ENCODE measurements at regions not wholly inside any gene's neighbourhood (a gene's known extent, or its start where the extent isn't known, plus 50 kb on each side); places are given as distances from the start of the nearest gene placed in this dataset.

GRCh38 chr22:44379817-44380755 is 67.3 kb upstream of the SHISAL1 start:
- no peak for FAIRE-seq
- no peaks in the 10 kb centered on the region for H3K4me1 ChIP-seq (ENCODE audit: control insufficient read depth, extremely low read depth, insufficient read depth, low read length)
- dilution Hi-C loops (cut with MboI; ENCODE audit: extremely low pct_ligation_motif_present, low sequenced_read_pairs): no loop called here
- no peak overlapping the region for H3K27ac ChIP-seq (ENCODE audit: control insufficient read depth, insufficient read depth, low read length)
- H3K9me1 ChIP-seq (ENCODE audit: control insufficient read depth, extremely low read depth, insufficient read depth, low read length): no peaks in the 10 kb centered on the region
- H3K4me2 ChIP-seq (ENCODE audit: control insufficient read depth, extremely low read depth, insufficient read depth, low read depth, low read length): no peak overlapping the region
- no peaks in the 10 kb centered on the region for H3K9me3 ChIP-seq (ENCODE audit: control insufficient read depth, low read depth, low read length)
- no peaks in the 10 kb centered on the region for H3K36me3 ChIP-seq (ENCODE audit: control insufficient read depth in 2 of 2, extremely low read depth in 1 of 2, insufficient read depth in 2 of 2, low read length in 2 of 2)
- H3K27me3 ChIP-seq (ENCODE audit: control insufficient read depth, extremely low read depth, insufficient read depth, low read length): peaks cover 16% of the 10 kb centered on the region
- no peak for DNase-seq (ENCODE audit: low read depth, low spot score)
- no peak overlapping the region for H2AFZ ChIP-seq (ENCODE audit: control insufficient read depth, low read length)
- no peak overlapping the region for H3K9ac ChIP-seq (ENCODE audit: control insufficient read depth, extremely low read depth, insufficient read depth, low read length)
- no peak overlapping the region for H3K4me3 ChIP-seq (ENCODE audit: control insufficient read depth in 2 of 3, extremely low read depth in 1 of 3, insufficient read depth in 2 of 3, low read depth in 1 of 3, low read length in 3 of 3)
- TF ChIP-seq CTCF (optimal IDR thresholded peaks at IDR 0.05 in 1 of 3, IDR thresholded peaks at IDR 0.05 in 1 of 3, conservative IDR thresholded peaks at IDR 0.05 in 1 of 3; ENCODE audit: extremely low read depth in 1 of 3, insufficient read depth in 2 of 3, low read length in 3 of 3): no peak
- TF ChIP-seq EZH2 (IDR thresholded peaks at IDR 0.05; ENCODE audit: low read length): no peak
- H4K20me1 ChIP-seq (ENCODE audit: control insufficient read depth, extremely low read depth, insufficient read depth, low read length): no peaks in the 10 kb centered on the region
- H3K79me2 ChIP-seq (ENCODE audit: control insufficient read depth, insufficient read depth, low read length): no peaks in the 10 kb centered on the region

- Histone ChIP-seq H3K4me3 (ENCODE audit: control insufficient read depth in 2 of 3, extremely low read depth in 1 of 3, insufficient read depth in 2 of 3, low read depth in 1 of 3, low read length in 3 of 3) (no peak overlapping the region), H2AFZ (ENCODE audit: control insufficient read depth, low read length) (no peak overlapping the region), H3K9me1 (ENCODE audit: control insufficient read depth, extremely low read depth, insufficient read depth, low read length) (no peaks in the 10 kb centered on the region), H4K20me1 (ENCODE audit: control insufficient read depth, extremely low read depth, insufficient read depth, low read length) (no peaks in the 10 kb centered on the region), H3K4me2 (ENCODE audit: control insufficient read depth, extremely low read depth, insufficient read depth, low read depth, low read length) (no peak overlapping the region), H3K36me3 (ENCODE audit: control insufficient read depth in 2 of 2, extremely low read depth in 1 of 2, insufficient read depth in 2 of 2, low read length in 2 of 2) (no peaks in the 10 kb centered on the region), H3K79me2 (ENCODE audit: control insufficient read depth, insufficient read depth, low read length) (no peaks in the 10 kb centered on the region), H3K4me1 (ENCODE audit: control insufficient read depth, extremely low read depth, insufficient read depth, low read length) (no peaks in the 10 kb centered on the region), H3K9me3 (ENCODE audit: control insufficient read depth, low read depth, low read length) (peaks cover 3% of the 10 kb centered on the region), H3K27me3 (ENCODE audit: control insufficient read depth, extremely low read depth, insufficient read depth, low read length) (peaks cover 8% of the 10 kb centered on the region), H3K27ac (ENCODE audit: control insufficient read depth, insufficient read depth, low read length) (no peak overlapping the region), H3K9ac (ENCODE audit: control insufficient read depth, extremely low read depth, insufficient read depth, low read length) (no peak overlapping the region)
- TF ChIP-seq CTCF (optimal IDR thresholded peaks at IDR 0.05 in 1 of 3, IDR thresholded peaks at IDR 0.05 in 1 of 3, conservative IDR thresholded peaks at IDR 0.05 in 1 of 3; ENCODE audit: extremely low read depth in 1 of 3, insufficient read depth in 2 of 3, low read length in 3 of 3) (no peak), EZH2 (IDR thresholded peaks at IDR 0.05; ENCODE audit: low read length) (no peak)
- no peak for FAIRE-seq
- dilution Hi-C loops (cut with MboI; ENCODE audit: extremely low pct_ligation_motif_present, low sequenced_read_pairs): no loop called here
- no peak for DNase-seq (ENCODE audit: low read depth, low spot score)
These were observed 65.6 kb upstream of the SHISAL1 start for GRCh38 chr22:44378380-44378779.
